Astrocyte (in vitro differentiated cells and primary cell): ENCODE measurements at regions not wholly inside any gene's neighbourhood (a gene's known extent, or its start where the extent isn't known, plus 50 kb on each side); places are given as distances from the start of the nearest gene placed in this dataset.

Experiments
- DNase-seq: peaks from one replicate; pipeline ENCODE4 v3.0.0-alpha.2; 2010; ENCODE audit warnings: low read depth
- FAIRE-seq: peaks from 2 replicates; lab custom pipeline; 2011; peaks lifted over from hg19 to GRCh38; lab: Jason Lieb, UNC
- H2AFZ ChIP-seq: 2 replicates; pipeline ENCODE4 v1.6.0; 2012; ENCODE audit warnings: low read depth, low read length, inconsistent platforms
- H3K27ac ChIP-seq: 2 replicates; pipeline ENCODE4 v1.5.1; 2011; ENCODE audit warnings: low read depth, low read length, inconsistent platforms
- H3K27me3 ChIP-seq: 2 replicates; pipeline ENCODE4 v1.6.0; 2011; ENCODE audit warnings: low read length, inconsistent platforms; ENCODE audit not compliant: insufficient read depth
- H3K36me3 ChIP-seq: 2 replicates; pipeline ENCODE4 v1.5.1; 2011; ENCODE audit warnings: low read length, inconsistent platforms; ENCODE audit not compliant: insufficient read depth
- H3K4me1 ChIP-seq: 2 replicates; pipeline ENCODE4 v1.5.1; 2011; ENCODE audit warnings: low read length, inconsistent platforms; ENCODE audit not compliant: insufficient read depth
- H3K4me2 ChIP-seq: 2 replicates; pipeline ENCODE4 v1.6.0; 2012; ENCODE audit warnings: low read length, inconsistent platforms
- H3K4me3 ChIP-seq: 2 replicates; pipeline ENCODE4 v1.5.1; 2011; ENCODE audit warnings: low read depth, mild to moderate bottlenecking, low read length, inconsistent platforms; ENCODE audit not compliant: insufficient read depth
- H3K79me2 ChIP-seq: 2 replicates; pipeline ENCODE4 v1.6.0; 2012; ENCODE audit warnings: mild to moderate bottlenecking, low read length, inconsistent platforms; ENCODE audit not compliant: insufficient read depth
- H3K9ac ChIP-seq: 2 replicates; pipeline ENCODE4 v1.6.0; 2012; ENCODE audit warnings: mild to moderate bottlenecking, low read length, inconsistent platforms
- H3K9me3 ChIP-seq: 2 replicates; pipeline ENCODE4 v1.5.1; 2012; ENCODE audit warnings: low read depth, mild to moderate bottlenecking, low read length, inconsistent platforms; ENCODE audit not compliant: insufficient read depth
- H4K20me1 ChIP-seq: 2 replicates; pipeline ENCODE4 v1.6.0; 2012; ENCODE audit warnings: low read length, inconsistent platforms; ENCODE audit not compliant: insufficient read depth
- H3K27ac Mint-ChIP-seq: one replicate; pipeline ENCODE4 v1.8.0; 2021; ENCODE audit warnings: mild to moderate bottlenecking, mixed read lengths; ENCODE audit not compliant: unreplicated experiment
- H3K27me3 Mint-ChIP-seq: one replicate; pipeline ENCODE4 v1.8.0; 2021; ENCODE audit warnings: low read depth, mixed read lengths; ENCODE audit not compliant: unreplicated experiment
- H3K36me3 Mint-ChIP-seq: one replicate; pipeline ENCODE4 v1.8.0; 2021; ENCODE audit warnings: low read depth, mixed read lengths; ENCODE audit not compliant: unreplicated experiment
- H3K4me1 Mint-ChIP-seq: one replicate; pipeline ENCODE4 v1.8.0; 2021; ENCODE audit warnings: low read depth, mixed read lengths; ENCODE audit not compliant: unreplicated experiment
- H3K4me3 Mint-ChIP-seq: one replicate; pipeline ENCODE4 v1.8.0; 2021; ENCODE audit warnings: mild to moderate bottlenecking, moderate library complexity, mixed read lengths; ENCODE audit not compliant: unreplicated experiment
- H3K9me3 Mint-ChIP-seq: one replicate; pipeline ENCODE4 v1.8.0; 2021; ENCODE audit warnings: mild to moderate bottlenecking, mixed read lengths; ENCODE audit not compliant: unreplicated experiment
- EZH2 ChIP-seq: IDR thresholded peaks from 2 replicates; pipeline ENCODE4 v1.6.1; 2012; ENCODE audit warnings: mild to moderate bottlenecking, low read length, inconsistent platforms; ENCODE audit not compliant: insufficient read depth
- TF ChIP-seq, protein P1 (sequence below): IDR thresholded peaks from 2 replicates; pipeline ENCODE4 v1.5.1; 2011; ENCODE audit warnings: low read depth, mild to moderate bottlenecking, inconsistent platforms, low read length, moderate library complexity; ENCODE audit not compliant: insufficient read depth

DNA sequence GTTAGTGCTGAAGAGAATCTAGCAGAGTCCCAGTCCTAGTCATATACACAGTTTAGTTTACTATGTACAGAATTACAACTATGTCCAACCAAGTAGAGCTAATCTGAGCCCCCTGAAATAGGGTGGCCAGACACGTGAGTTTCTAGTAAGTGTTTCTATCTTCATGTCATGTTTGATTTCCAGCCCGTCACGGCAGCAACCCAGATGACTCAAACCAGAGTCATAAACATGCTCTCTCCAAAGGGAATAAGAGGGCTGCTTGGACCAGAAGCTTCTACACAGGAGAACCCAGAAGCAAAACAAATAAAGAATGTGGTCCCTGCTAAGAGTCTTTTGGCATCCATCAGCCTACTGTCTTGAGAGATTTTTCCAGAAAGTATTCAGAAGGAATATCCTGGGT is 64.9 kb upstream of the WIPF1 start:
- H3K4me1 ChIP-seq: peaks cover 11% of the 10 kb centered on the region
- DNase-seq (peak; percentile 76), FAIRE-seq (peak; percentile 58)
- H3K27me3 ChIP-seq: no peaks in the 10 kb centered on the region
- H3K4me3 ChIP-seq: no peak overlapping the region
- no peak overlapping the region for H2AFZ ChIP-seq
- H3K9ac ChIP-seq: no peak overlapping the region
- H3K27me3 Mint-ChIP-seq: no peaks in the 10 kb centered on the region
- peak overlapping the region; percentile 26 for H3K4me2 ChIP-seq
- H3K36me3 Mint-ChIP-seq: peaks cover 3% of the 10 kb centered on the region
- no peaks in the 10 kb centered on the region for H3K36me3 ChIP-seq
- peaks cover 18% of the 10 kb centered on the region for H3K4me1 Mint-ChIP-seq
- no peak overlapping the region for H3K4me3 Mint-ChIP-seq
- peak overlapping the region; percentile 41 for H3K27ac ChIP-seq
- no peaks in the 10 kb centered on the region for H3K9me3 ChIP-seq
- peaks cover 19% of the 10 kb centered on the region for H3K79me2 ChIP-seq
- peaks cover 50% of the 10 kb centered on the region for H4K20me1 ChIP-seq
- H3K27ac Mint-ChIP-seq: no peak overlapping the region
- TF ChIP-seq, protein P1, sequence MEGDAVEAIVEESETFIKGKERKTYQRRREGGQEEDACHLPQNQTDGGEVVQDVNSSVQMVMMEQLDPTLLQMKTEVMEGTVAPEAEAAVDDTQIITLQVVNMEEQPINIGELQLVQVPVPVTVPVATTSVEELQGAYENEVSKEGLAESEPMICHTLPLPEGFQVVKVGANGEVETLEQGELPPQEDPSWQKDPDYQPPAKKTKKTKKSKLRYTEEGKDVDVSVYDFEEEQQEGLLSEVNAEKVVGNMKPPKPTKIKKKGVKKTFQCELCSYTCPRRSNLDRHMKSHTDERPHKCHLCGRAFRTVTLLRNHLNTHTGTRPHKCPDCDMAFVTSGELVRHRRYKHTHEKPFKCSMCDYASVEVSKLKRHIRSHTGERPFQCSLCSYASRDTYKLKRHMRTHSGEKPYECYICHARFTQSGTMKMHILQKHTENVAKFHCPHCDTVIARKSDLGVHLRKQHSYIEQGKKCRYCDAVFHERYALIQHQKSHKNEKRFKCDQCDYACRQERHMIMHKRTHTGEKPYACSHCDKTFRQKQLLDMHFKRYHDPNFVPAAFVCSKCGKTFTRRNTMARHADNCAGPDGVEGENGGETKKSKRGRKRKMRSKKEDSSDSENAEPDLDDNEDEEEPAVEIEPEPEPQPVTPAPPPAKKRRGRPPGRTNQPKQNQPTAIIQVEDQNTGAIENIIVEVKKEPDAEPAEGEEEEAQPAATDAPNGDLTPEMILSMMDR: no peak
- no peak for TF ChIP-seq EZH2
- H3K9me3 Mint-ChIP-seq: no peaks in the 10 kb centered on the region

- H3K4me1 Mint-ChIP-seq: peaks cover 11% of the 10 kb centered on the region
- H3K36me3 Mint-ChIP-seq: peaks cover 3% of the 10 kb centered on the region
- H3K9me3 ChIP-seq: no peaks in the 10 kb centered on the region
- H3K4me2 ChIP-seq: no peak overlapping the region
- peaks cover 11% of the 10 kb centered on the region for H3K4me1 ChIP-seq
- H4K20me1 ChIP-seq: peaks cover 39% of the 10 kb centered on the region
- H3K9me3 Mint-ChIP-seq: no peaks in the 10 kb centered on the region
- no peak overlapping the region for H3K9ac ChIP-seq
- no peak overlapping the region for H3K27ac ChIP-seq
- no peak overlapping the region for H3K4me3 Mint-ChIP-seq
- FAIRE-seq: no peak
- H3K27ac Mint-ChIP-seq: no peak overlapping the region
- H2AFZ ChIP-seq: no peak overlapping the region
- H3K36me3 ChIP-seq: no peaks in the 10 kb centered on the region
- no peak for TF ChIP-seq EZH2
- TF ChIP-seq, protein P1: no peak
- no peak overlapping the region for H3K4me3 ChIP-seq
- no peak for DNase-seq
- H3K27me3 ChIP-seq: no peaks in the 10 kb centered on the region
- H3K27me3 Mint-ChIP-seq: no peaks in the 10 kb centered on the region
- H3K79me2 ChIP-seq: peaks cover 19% of the 10 kb centered on the region
Observed at GRCh38 chr2:174660984-174661675, 63.5 kb upstream of the WIPF1 start.
